ENCODE measurements at regions not wholly inside any gene's neighbourhood (a gene's known extent, or its start where the extent isn't known, plus 50 kb on each side); places are given as distances from the start of the nearest gene placed in this dataset.

- TF ChIP-seq POLR2A (IDR thresholded peaks at IDR 0.05) (no peak), CTCF (IDR thresholded peaks at IDR 0.05) (no peak)
Measured at GRCh38 chr9:113742878-113743277, 133.2 kb upstream of the ZNF618 start.
